ENCODE measurements at regions not wholly inside any gene's neighbourhood (a gene's known extent, or its start where the extent isn't known, plus 50 kb on each side); places are given as distances from the start of the nearest gene placed in this dataset.
"Not testable (repeated sequence)": the region's sequence is repeated elsewhere in the genome, so short reads cannot be mapped to it uniquely, and the experiment has no call there.

- ATAC-seq, result peak; percentile 75
- DNase-seq, result peak in 1 of 2 donors; percentile 11
- intact Hi-C loops (cut with DNase I, micrococcal nuclease), result no loop called here
Observed at GRCh38 chrX:66110112-66110511, 53.9 kb upstream of the HEPH start.

- intact Hi-C loops (cut with DNase I, micrococcal nuclease), result not testable (repeated sequence)
- DNase-seq, result peak in 1 of 2 donors; percentile 18
Observed at GRCh38 chrX:66107860-66108259, 56.2 kb upstream of the HEPH start.

GRCh38 chrX:66102398-66102797 lies 61.6 kb upstream of the HEPH start:
- ATAC-seq; intact Hi-C loops (cut with DNase I, micrococcal nuclease); DNase-seq: not testable (repeated sequence)

More at GRCh38 chrX:66107860-66108259, 56.2 kb upstream of the HEPH start:
- not testable (repeated sequence) for ATAC-seq

GRCh38 chrX:66098162-66098561 lies 58.3 kb upstream of the VSIG4 start:
- no peak for ATAC-seq
- intact Hi-C loops (cut with DNase I, micrococcal nuclease), result no loop called here
- no peak for DNase-seq

GRCh38 chrX:66096987-66097386 lies 57.1 kb upstream of the VSIG4 start:
- intact Hi-C loops (cut with DNase I, micrococcal nuclease); DNase-seq; ATAC-seq: not testable (repeated sequence)

- ATAC-seq; intact Hi-C loops (cut with DNase I, micrococcal nuclease); DNase-seq: not testable (repeated sequence)
Observed at GRCh38 chrX:66090004-66090403, 50.1 kb upstream of the VSIG4 start.
